Lower lobe of right lung (tissue), 2 donors: ENCODE measurements at regions not wholly inside any gene's neighbourhood (a gene's known extent, or its start where the extent isn't known, plus 50 kb on each side); places are given as distances from the start of the nearest gene placed in this dataset.
"Not testable (repeated sequence)": the region's sequence is repeated elsewhere in the genome, so short reads cannot be mapped to it uniquely, and the experiment has no call there.

Experiments
- ATAC-seq, 2 donors: fragments of 200-7000 bp; cut with Tn5 transposase; one replicate each; pipeline ENCODE4 v1.9.1; 2020 to 2022; ENCODE audit warnings: mild to moderate bottlenecking in 2 of 2, moderate library complexity in 2 of 2
- DNase-seq: peaks from one replicate; pipeline ENCODE4 v3.0.0-alpha.2; 2020
- H3K27ac ChIP-seq: fragments of 200-600 bp; one replicate; pipeline ENCODE4 v1.8.0; 2022
- H3K27me3 ChIP-seq: fragments of 200-600 bp; one replicate; pipeline ENCODE4 v1.8.0; 2022; ENCODE audit warnings: low read depth
- H3K36me3 ChIP-seq: fragments of 200-600 bp; one replicate; pipeline ENCODE4 v1.8.0; 2022; ENCODE audit warnings: mild to moderate bottlenecking
- H3K4me1 ChIP-seq: fragments of 200-600 bp; one replicate; pipeline ENCODE4 v1.8.0; 2022
- H3K4me3 ChIP-seq: fragments of 200-600 bp; one replicate; pipeline ENCODE4 v1.8.0; 2022; ENCODE audit warnings: mild to moderate bottlenecking
- H3K9me3 ChIP-seq: fragments of 200-600 bp; one replicate; pipeline ENCODE4 v1.8.0; 2022
- intact Hi-C: fragments of 100-400 bp; cut with DNase I; formaldehyde crosslinking; loops from one replicate; pipeline ENCODE4 v1.11.0; 2022
- TF ChIP-seq, protein P1 (sequence below): fragments of 200-600 bp; IDR thresholded peaks from one replicate; pipeline ENCODE4 v1.8.0; 2022; ENCODE audit warnings: antibody characterized with exemption, mild to moderate bottlenecking
- donor health status: DM: no; HTN: yes; CAD: no; lungs with severe emphysema.

DNA sequence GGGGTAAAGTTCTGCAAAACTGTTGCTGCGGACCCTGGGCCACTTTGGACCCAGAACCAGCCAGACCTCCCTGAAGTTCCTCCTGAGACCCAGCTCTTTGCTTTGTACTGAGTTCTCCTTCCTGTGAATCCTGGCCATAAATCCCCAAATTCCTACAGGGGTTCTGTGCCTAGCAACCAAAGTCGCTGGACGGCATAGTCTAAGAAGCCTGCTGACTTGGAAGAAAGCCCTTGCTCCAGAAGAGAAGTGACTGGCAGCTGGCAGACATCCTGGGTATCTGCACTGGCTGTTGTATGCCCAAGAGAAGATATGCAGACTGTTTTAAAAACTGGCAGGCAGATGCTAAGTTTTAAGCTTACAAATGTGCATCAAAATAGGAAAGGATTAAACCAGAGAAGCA, 99.9 kb upstream of the SLC24A4 start:
- no peaks in the 10 kb centered on the region for H3K36me3 ChIP-seq
- no peaks in the 10 kb centered on the region for H3K9me3 ChIP-seq
- TF ChIP-seq, protein P1, sequence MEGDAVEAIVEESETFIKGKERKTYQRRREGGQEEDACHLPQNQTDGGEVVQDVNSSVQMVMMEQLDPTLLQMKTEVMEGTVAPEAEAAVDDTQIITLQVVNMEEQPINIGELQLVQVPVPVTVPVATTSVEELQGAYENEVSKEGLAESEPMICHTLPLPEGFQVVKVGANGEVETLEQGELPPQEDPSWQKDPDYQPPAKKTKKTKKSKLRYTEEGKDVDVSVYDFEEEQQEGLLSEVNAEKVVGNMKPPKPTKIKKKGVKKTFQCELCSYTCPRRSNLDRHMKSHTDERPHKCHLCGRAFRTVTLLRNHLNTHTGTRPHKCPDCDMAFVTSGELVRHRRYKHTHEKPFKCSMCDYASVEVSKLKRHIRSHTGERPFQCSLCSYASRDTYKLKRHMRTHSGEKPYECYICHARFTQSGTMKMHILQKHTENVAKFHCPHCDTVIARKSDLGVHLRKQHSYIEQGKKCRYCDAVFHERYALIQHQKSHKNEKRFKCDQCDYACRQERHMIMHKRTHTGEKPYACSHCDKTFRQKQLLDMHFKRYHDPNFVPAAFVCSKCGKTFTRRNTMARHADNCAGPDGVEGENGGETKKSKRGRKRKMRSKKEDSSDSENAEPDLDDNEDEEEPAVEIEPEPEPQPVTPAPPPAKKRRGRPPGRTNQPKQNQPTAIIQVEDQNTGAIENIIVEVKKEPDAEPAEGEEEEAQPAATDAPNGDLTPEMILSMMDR = no peak
- no peak overlapping the region for H3K27ac ChIP-seq
- H3K4me3 ChIP-seq = no peak overlapping the region
- no peak for DNase-seq
- no peaks in the 10 kb centered on the region for H3K27me3 ChIP-seq
- H3K4me1 ChIP-seq = no peaks in the 10 kb centered on the region
- no peak for ATAC-seq
- intact Hi-C loops = no loop called here

DNA sequence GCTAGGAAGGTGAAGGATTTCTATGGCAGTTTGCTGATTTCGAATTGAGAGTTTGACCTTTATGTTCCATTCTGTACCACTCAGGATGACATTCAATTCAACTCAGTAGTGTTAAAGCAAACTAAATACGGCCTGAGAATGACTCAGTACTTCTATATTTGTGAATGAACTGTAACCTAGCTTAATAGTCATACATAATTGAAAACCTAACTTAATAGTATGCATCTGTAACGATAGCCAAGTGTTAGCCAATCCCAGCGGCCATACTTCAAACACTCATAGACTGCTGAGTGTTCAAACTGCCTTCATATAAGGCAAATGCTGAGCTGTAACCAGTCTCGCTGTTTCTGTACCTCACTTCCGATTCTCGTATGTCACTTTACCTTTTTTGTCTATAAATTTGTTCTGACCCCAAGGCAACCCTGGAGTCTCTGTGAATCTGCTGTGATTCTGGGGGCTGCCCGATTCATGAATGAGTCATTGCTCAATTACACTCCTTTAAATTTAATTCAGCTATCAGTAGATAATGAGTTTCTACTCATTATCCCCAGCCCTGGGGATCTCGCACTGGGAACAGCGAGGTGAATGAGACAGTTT, 98.5 kb upstream of the SLC24A4 start:
- H3K4me1 ChIP-seq = no peaks in the 10 kb centered on the region
- no peaks in the 10 kb centered on the region for H3K27me3 ChIP-seq
- H3K9me3 ChIP-seq = no peaks in the 10 kb centered on the region
- TF ChIP-seq, protein P1 = no peak
- H3K4me3 ChIP-seq = no peak overlapping the region
- DNase-seq (no peak), ATAC-seq (peak in 1 of 2 donors; percentile 11)
- no peak overlapping the region for H3K27ac ChIP-seq
- H3K36me3 ChIP-seq = no peaks in the 10 kb centered on the region
- intact Hi-C loops = no loop called here

DNA sequence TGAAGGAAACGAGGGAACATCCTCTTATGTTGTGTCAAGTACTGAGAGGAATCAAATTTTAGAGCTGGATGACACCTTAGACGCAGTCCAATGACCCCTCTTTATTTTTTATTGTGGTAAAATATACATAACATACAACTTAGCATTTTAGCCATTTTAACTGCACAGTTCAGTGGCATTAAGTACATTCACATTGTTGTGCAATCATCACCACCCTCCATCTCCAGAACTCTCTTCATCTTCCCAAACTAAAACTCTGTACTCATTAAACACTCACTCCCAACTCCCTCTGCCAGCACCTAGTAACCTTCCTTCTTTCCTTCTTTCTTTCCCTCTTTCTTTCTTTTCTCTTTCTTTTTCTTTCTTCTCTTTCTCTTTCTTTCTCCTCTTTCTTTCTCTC, 97.2 kb upstream of the SLC24A4 start:
- Histone ChIP-seq H3K36me3 (no peaks in the 10 kb centered on the region), H3K9me3 (no peaks in the 10 kb centered on the region), H3K27ac (no peak overlapping the region), H3K27me3 (no peaks in the 10 kb centered on the region), H3K4me1 (no peaks in the 10 kb centered on the region), H3K4me3 (no peak overlapping the region)
- DNase-seq = no peak
- TF ChIP-seq, protein P1 = no peak
- intact Hi-C loops = no loop called here
- ATAC-seq = no peak

DNA sequence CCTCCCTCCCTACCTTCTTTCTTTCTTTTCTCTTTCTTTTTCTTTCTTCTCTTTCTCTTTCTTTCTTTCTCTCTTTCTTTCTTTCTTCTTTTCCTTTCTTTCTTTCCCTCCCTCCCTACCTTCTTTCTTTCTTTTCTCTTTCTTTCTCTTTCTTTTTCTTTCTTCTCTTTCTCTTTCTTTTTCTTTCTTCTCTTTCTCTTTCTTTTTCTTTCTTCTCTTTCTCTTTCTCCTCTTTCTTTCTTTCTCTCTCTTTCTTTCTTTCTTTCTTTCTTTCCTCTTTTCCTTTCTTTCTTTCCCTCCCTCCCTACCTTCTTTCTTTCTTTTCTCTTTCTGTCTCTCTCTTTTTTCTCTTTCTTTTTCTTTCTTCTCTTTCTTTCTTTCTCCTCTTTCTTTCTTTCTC, 96.8 kb upstream of the SLC24A4 start:
- H3K27ac ChIP-seq, H3K9me3 ChIP-seq, H3K4me1 ChIP-seq, ATAC-seq, DNase-seq, H3K36me3 ChIP-seq, H3K27me3 ChIP-seq, H3K4me3 ChIP-seq, intact Hi-C loops: not testable (repeated sequence)

DNA sequence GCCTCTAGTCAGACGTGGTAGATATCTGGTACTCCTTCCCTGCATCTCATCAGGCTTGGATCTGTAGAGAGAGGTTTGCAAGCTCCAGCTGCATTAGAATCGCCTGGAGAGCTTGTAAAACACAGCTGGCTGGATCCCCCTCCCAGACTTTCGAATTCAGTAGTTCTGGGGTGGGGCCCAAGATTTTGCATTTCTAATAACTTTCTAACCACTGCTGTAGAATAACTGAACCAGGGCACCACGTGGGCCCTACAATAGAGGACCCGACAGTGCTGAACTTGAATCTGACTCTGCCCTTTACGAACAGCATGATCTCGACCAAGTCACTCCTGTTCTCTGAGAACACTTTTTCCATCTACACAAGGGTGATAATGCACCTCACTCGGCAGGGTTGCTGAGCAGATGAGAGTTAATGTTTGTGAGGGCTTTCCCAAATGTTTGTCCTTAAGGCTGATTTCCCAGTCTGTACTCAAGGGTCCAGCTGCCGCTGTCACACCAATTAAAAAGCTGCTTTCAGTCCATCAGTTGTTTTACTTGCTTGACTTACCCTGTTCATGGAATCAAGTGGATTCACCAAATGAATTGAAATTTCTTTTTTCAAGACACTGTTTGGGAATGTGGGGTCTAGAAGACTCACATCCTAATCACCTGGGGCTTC, 86.6 kb upstream of the SLC24A4 start:
- no peak for ATAC-seq
- Histone ChIP-seq H3K36me3 (no peaks in the 10 kb centered on the region), H3K9me3 (no peaks in the 10 kb centered on the region), H3K4me1 (no peaks in the 10 kb centered on the region), H3K27ac (no peak overlapping the region), H3K27me3 (no peaks in the 10 kb centered on the region), H3K4me3 (no peak overlapping the region)
- DNase-seq = no peak
- intact Hi-C loops = no loop called here
- TF ChIP-seq, protein P1 = no peak

DNA sequence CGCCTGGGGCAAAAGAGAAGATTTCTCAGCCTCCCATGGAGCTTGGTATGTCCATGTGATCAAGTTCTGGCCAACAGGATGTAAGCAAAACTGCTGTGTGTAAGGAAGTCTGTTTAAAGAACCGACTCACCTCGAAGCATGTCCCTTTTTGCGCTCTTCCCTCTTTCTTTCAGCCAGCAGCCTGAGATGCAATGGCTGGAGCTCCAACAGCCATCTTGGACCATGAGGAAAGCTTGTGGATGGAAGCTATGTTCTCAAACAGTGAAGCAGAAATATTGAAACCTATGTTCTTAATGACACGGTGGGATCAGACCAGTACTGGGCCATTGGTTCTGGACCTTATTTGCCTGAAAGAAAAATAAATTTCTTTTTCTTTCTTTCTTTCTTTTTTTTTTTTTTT, 82.3 kb upstream of the SLC24A4 start:
- TF ChIP-seq, protein P1 = no peak
- H3K9me3 ChIP-seq = peaks cover 10% of the 10 kb centered on the region
- DNase-seq (no peak), ATAC-seq (no peak)
- intact Hi-C loops = no loop called here
- no peaks in the 10 kb centered on the region for H3K27me3 ChIP-seq
- no peak overlapping the region for H3K4me3 ChIP-seq
- H3K36me3 ChIP-seq = no peaks in the 10 kb centered on the region
- no peak overlapping the region for H3K27ac ChIP-seq
- H3K4me1 ChIP-seq = no peaks in the 10 kb centered on the region
